Smooth muscle cell (in vitro differentiated cells): ENCODE measurements at regions not wholly inside any gene's neighbourhood (a gene's known extent, or its start where the extent isn't known, plus 50 kb on each side); places are given as distances from the start of the nearest gene placed in this dataset.

ENCODE experiments used
- DNase-seq: peaks from one replicate; lab custom pipeline; 2025; ENCODE audit not compliant: unreplicated experiment; lab: John Stamatoyannopoulos, UW
- H2AFZ ChIP-seq: fragments of 200-600 bp; sonication (generic); 2 replicates; pipeline ENCODE4 v1.6.0; 2016; ENCODE audit warnings: antibody characterized with exemption, low read depth, mild to moderate bottlenecking
- H3F3A ChIP-seq: fragments of 200-600 bp; sonication (generic); 2 replicates; pipeline ENCODE4 v1.6.0; 2017; ENCODE audit warnings: antibody characterized with exemption, low read depth
- H3K27ac ChIP-seq: fragments of 200-600 bp; sonication (generic); 2 replicates; pipeline ENCODE4 v1.5.1; 2016; ENCODE audit warnings: low read depth, mild to moderate bottlenecking
- H3K27me3 ChIP-seq: fragments of 200-600 bp; sonication (generic); 2 replicates; pipeline ENCODE4 v1.6.1; 2016; ENCODE audit warnings: low read depth, mild to moderate bottlenecking
- H3K36me3 ChIP-seq: fragments of 200-600 bp; sonication (generic); 2 replicates; pipeline ENCODE4 v1.5.1; 2016; ENCODE audit warnings: low read depth
- H3K4me1 ChIP-seq: fragments of 200-600 bp; sonication (generic); 2 replicates; pipeline ENCODE4 v1.5.1; 2016; ENCODE audit warnings: low read depth
- H3K4me2 ChIP-seq: fragments of 200-600 bp; sonication (generic); 2 replicates; pipeline ENCODE4 v1.6.0; 2016; ENCODE audit warnings: mild to moderate bottlenecking
- H3K4me3 ChIP-seq: fragments of 200-600 bp; sonication (generic); 2 replicates; pipeline ENCODE4 v1.5.1; 2016; ENCODE audit warnings: mild to moderate bottlenecking
- H3K79me2 ChIP-seq: fragments of 200-600 bp; sonication (generic); 2 replicates; pipeline ENCODE4 v1.6.0; 2016; ENCODE audit warnings: low read depth, mild to moderate bottlenecking
- H3K9ac ChIP-seq: fragments of 200-600 bp; sonication (generic); 2 replicates; pipeline ENCODE4 v1.6.0; 2016; ENCODE audit warnings: low read depth
- H3K9me3 ChIP-seq: fragments of 200-600 bp; sonication (generic); replicated peaks from 2 replicates; pipeline ENCODE4 v1.5.1; 2016; ENCODE audit warnings: low read depth
- H4K20me1 ChIP-seq: fragments of 200-600 bp; sonication (generic); 2 replicates; pipeline ENCODE4 v1.6.0; 2016; ENCODE audit warnings: low read depth
- CTCF ChIP-seq: fragments of 200-600 bp; sonication (generic); IDR thresholded peaks from 2 replicates; pipeline ENCODE4 v1.5.1; 2017; ENCODE audit warnings: borderline replicate concordance, mild to moderate bottlenecking, antibody characterized with exemption; ENCODE audit not compliant: insufficient read depth, poor library complexity, severe bottlenecking
- WGBS: methylation state at CpG from one replicate; pipeline ENCODE4 v1.1.7; 2016; ENCODE audit warnings: low lambda C conversion rate; 5-methylcytosine and 5-hydroxymethylcytosine counted together

- peak overlapping the region; percentile 91 for H3K27ac ChIP-seq
Measured at GRCh38 chr12:91327131-91327530, 144.5 kb upstream of the DCN start.

DNA sequence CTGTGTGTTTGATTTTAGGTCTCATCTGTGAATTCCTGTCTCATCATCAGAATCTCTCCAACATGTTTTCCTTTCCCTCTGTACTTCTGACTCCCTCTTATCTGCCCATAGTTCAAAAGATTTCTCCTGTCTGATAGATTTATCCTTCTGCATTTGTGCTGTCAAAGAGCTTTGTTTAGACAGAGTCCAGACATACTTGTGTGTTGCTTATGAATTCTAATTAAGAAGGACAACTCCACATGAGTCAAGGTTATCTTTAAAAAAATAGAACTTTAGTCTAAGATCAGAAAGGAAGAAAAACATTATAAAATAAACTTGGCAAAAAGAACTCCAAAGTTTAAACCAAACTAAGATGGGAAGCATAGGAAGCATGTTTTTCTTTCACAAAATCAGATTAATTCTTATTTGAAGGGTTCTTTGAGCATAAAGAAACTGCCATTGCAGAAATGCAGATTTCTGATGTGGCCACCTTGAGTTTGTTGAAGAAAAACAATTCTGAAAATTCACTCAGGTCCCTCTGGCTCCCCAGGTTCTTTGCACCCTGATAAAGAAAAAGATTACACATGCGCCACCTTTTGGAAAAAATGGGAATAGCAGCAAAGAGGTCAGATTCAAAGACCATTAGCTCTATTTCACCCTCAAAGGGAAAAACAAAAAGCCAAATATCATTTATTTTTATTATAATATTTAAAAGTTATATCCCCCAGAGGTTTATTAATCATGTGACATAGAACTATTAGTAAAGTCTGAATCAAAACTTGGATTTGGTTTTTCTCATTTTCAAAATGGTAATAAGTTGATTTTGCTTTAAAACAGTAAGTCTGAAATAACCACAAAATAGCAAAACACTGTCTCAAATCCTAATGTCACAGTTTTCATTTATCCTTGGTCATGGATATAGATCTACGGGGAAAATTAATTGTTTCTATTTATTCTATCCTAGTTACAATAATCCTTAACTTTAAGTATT, 143.7 kb upstream of the DCN start:
- 18% methylated on average over 2 of the region's 2 CpGs for WGBS
- peak overlapping the region; percentile 34 for H3K4me3 ChIP-seq
- H3K36me3 ChIP-seq = no peaks in the 10 kb centered on the region
- H3K4me1 ChIP-seq = peaks cover 14% of the 10 kb centered on the region
- DNase-seq = no peak
- H2AFZ ChIP-seq = peak overlapping the region; percentile 94
- H3K4me2 ChIP-seq = peak overlapping the region; percentile 83
- peak overlapping the region; percentile 91 for H3K27ac ChIP-seq
- H3K79me2 ChIP-seq = peaks cover 7% of the 10 kb centered on the region
- peaks cover 20% of the 10 kb centered on the region for H3F3A ChIP-seq
- no peaks in the 10 kb centered on the region for H3K9me3 ChIP-seq
- peak; percentile 90 for TF ChIP-seq CTCF
- H3K27me3 ChIP-seq = no peaks in the 10 kb centered on the region
- no peaks in the 10 kb centered on the region for H4K20me1 ChIP-seq
- H3K9ac ChIP-seq = peak overlapping the region; percentile 69

More at GRCh38 chr12:91327131-91327530, 144.5 kb upstream of the DCN start:
- H3F3A ChIP-seq = peaks cover 20% of the 10 kb centered on the region
- TF ChIP-seq CTCF = no peak
- H3K27me3 ChIP-seq = no peaks in the 10 kb centered on the region
- peak overlapping the region; percentile 34 for H3K4me3 ChIP-seq
- peak overlapping the region; percentile 69 for H3K9ac ChIP-seq
- DNase-seq = no peak
- H3K4me1 ChIP-seq = peaks cover 14% of the 10 kb centered on the region
- H3K4me2 ChIP-seq = peak overlapping the region; percentile 83
- H4K20me1 ChIP-seq = no peaks in the 10 kb centered on the region
- H3K9me3 ChIP-seq = no peaks in the 10 kb centered on the region
- H2AFZ ChIP-seq = peak overlapping the region; percentile 94
- WGBS = 39% methylated on average over 4 of the region's 4 CpGs
- H3K79me2 ChIP-seq = peaks cover 7% of the 10 kb centered on the region
- no peaks in the 10 kb centered on the region for H3K36me3 ChIP-seq

GRCh38 chr12:91320999-91321398, 138.4 kb upstream of the DCN start:
- H4K20me1 ChIP-seq = no peaks in the 10 kb centered on the region
- no peak overlapping the region for H3K4me2 ChIP-seq
- peaks cover 8% of the 10 kb centered on the region for H3F3A ChIP-seq
- 97% methylated on average over 6 of the region's 6 CpGs for WGBS
- H3K9me3 ChIP-seq = no peaks in the 10 kb centered on the region
- no peak for DNase-seq
- no peaks in the 10 kb centered on the region for H3K36me3 ChIP-seq
- H3K79me2 ChIP-seq = no peaks in the 10 kb centered on the region
- H3K4me3 ChIP-seq = no peak overlapping the region
- no peaks in the 10 kb centered on the region for H3K27me3 ChIP-seq
- TF ChIP-seq CTCF = no peak
- no peak overlapping the region for H3K9ac ChIP-seq
- H2AFZ ChIP-seq = no peak overlapping the region
- H3K4me1 ChIP-seq = peaks cover 9% of the 10 kb centered on the region
- H3K27ac ChIP-seq = no peak overlapping the region
